Panc1 (cell line): ENCODE measurements at regions not wholly inside any gene's neighbourhood (a gene's known extent, or its start where the extent isn't known, plus 50 kb on each side); places are given as distances from the start of the nearest gene placed in this dataset.

Source experiments
- ATAC-seq: fragments of 200-7000 bp; cut with Tn5 transposase; 2 replicates; pipeline ENCODE4 v1.9.1; 2020; ENCODE audit warnings: mild to moderate bottlenecking, moderate library complexity
- BruUV-seq: library from RNA; stranded (reverse); fragments of 400-500 nt; replicated peaks from 2 replicates; lab custom pipeline; 2021; lab: Mats Ljungman, UMichigan
- CTCF ChIA-PET: fragments of 300-600 bp; sonication (Branson Sonifier 250); formaldehyde crosslinking; loops from one replicate; lab custom pipeline; 2022; ENCODE audit warnings: antibody characterized with exemption; lab: Charles Lee
- POLR2A ChIA-PET: fragments of 300-600 bp; sonication (Branson Sonifier 250); formaldehyde crosslinking; loops from one replicate; lab custom pipeline; 2022; ENCODE audit warnings: antibody characterized with exemption; lab: Charles Lee
- DNase-seq: peaks from one replicate; pipeline ENCODE4 v3.0.0-alpha.2; 2010; ENCODE audit warnings: low read depth, low spot score
- H3K27ac ChIP-seq: 2 replicates; pipeline ENCODE4 v1.5.1; 2011; ENCODE audit warnings: mild to moderate bottlenecking, low read length, inconsistent platforms
- H3K27me3 ChIP-seq: fragments of 200-500 bp; sonication (Bioruptor generic); 2 replicates; pipeline ENCODE4 v1.6.0; 2014; ENCODE audit warnings: low read length, inconsistent platforms; ENCODE audit not compliant: control insufficient read depth, insufficient read depth
- H3K36me3 ChIP-seq: fragments of 200-500 bp; sonication (Bioruptor generic); 2 replicates; pipeline ENCODE4 v1.5.1; 2014; ENCODE audit warnings: inconsistent platforms, mild to moderate bottlenecking, low read length, moderate library complexity; ENCODE audit not compliant: control insufficient read depth, insufficient read depth
- H3K4me1 ChIP-seq: 2 replicates; pipeline ENCODE4 v1.5.1; 2011; ENCODE audit warnings: inconsistent platforms, mild to moderate bottlenecking, low read length, moderate library complexity; ENCODE audit not compliant: control insufficient read depth, insufficient read depth
- H3K4me3 ChIP-seq, 2 experiments: 2 replicates each; pipeline ENCODE4 v1.5.1; 2011 to 2012; ENCODE audit warnings: low read depth in 2 of 2, low read length in 2 of 2, mild to moderate bottlenecking in 2 of 2, inconsistent platforms in 1 of 2, moderate library complexity in 1 of 2
- H3K9me3 ChIP-seq: fragments of 200-500 bp; sonication (Bioruptor generic); 2 replicates; pipeline ENCODE4 v1.5.1; 2014; ENCODE audit warnings: low read depth, mild to moderate bottlenecking, inconsistent platforms, low read length, moderate library complexity; ENCODE audit not compliant: control insufficient read depth, insufficient read depth
- POLR2AphosphoS5 ChIP-seq: IDR thresholded peaks from 2 replicates; pipeline ENCODE4 v1.6.1; 2012; ENCODE audit warnings: mild to moderate bottlenecking, low read depth, low read length, moderate library complexity
- SIN3A ChIP-seq: IDR thresholded peaks from 2 replicates; pipeline ENCODE4 v1.6.1; 2012; ENCODE audit warnings: low read depth, mild to moderate bottlenecking, low read length, moderate library complexity, borderline replicate concordance; ENCODE audit not compliant: insufficient read depth
- TCF7L2 ChIP-seq: IDR thresholded peaks from 2 replicates; pipeline ENCODE4 v1.6.1; 2011; ENCODE audit warnings: mild to moderate bottlenecking, low read depth, low read length, inconsistent platforms
- in situ Hi-C: cut with HindIII; loops from 2 replicates; pipeline ENCODE4 v1.10.0; 2016; ENCODE audit warnings: low sequenced_read_pairs, low pct_unique_long_range_greater_than_20kb
- intact Hi-C: fragments of 100-400 bp; cut with micrococcal nuclease; formaldehyde crosslinking; loops from one replicate; pipeline ENCODE4 v1.10.0; 2022; ENCODE audit not compliant: unreplicated experiment
- TF ChIP-seq, protein P1 (sequence below): fragments of 450-650 bp; IDR thresholded peaks from 2 replicates; pipeline ENCODE4 v1.5.1; 2017; ENCODE audit warnings: mild to moderate bottlenecking
- TF ChIP-seq, protein P2 (sequence below), 2 experiments: IDR thresholded peaks; 2 replicates each; pipeline ENCODE4 v1.6.1; 2011 to 2012; ENCODE audit warnings: low read depth in 2 of 2, control low read depth in 1 of 2, low read length in 1 of 2, mild to moderate bottlenecking in 1 of 2, moderate library complexity in 1 of 2; ENCODE audit not compliant: insufficient read depth in 1 of 2

DNA sequence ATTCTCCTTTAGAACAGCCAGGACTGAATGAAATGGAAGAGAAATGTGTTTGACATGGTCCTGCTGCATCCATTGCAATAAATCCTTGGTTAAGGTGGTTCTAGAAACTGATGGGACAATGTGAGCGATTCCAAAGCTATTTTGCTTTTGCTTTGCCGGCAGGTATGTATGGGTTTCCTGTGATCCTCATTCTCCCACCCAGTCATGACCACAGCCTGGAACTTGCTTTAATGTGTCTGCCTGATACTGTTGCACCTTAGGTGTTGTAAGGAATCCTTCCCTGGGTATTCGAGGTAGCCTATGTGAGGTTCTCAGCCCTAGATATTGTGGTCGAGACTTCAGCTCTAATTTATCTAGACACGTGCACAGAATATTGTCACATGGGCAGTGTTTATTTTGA is 86.1 kb downstream of the ZNF518B start:
- H3K9me3 ChIP-seq, result no peaks in the 10 kb centered on the region
- no peak overlapping the region for H3K4me3 ChIP-seq
- H3K36me3 ChIP-seq, result no peaks in the 10 kb centered on the region
- H3K27ac ChIP-seq, result no peak overlapping the region
- DNase-seq, result no peak
- TF ChIP-seq, protein P1, sequence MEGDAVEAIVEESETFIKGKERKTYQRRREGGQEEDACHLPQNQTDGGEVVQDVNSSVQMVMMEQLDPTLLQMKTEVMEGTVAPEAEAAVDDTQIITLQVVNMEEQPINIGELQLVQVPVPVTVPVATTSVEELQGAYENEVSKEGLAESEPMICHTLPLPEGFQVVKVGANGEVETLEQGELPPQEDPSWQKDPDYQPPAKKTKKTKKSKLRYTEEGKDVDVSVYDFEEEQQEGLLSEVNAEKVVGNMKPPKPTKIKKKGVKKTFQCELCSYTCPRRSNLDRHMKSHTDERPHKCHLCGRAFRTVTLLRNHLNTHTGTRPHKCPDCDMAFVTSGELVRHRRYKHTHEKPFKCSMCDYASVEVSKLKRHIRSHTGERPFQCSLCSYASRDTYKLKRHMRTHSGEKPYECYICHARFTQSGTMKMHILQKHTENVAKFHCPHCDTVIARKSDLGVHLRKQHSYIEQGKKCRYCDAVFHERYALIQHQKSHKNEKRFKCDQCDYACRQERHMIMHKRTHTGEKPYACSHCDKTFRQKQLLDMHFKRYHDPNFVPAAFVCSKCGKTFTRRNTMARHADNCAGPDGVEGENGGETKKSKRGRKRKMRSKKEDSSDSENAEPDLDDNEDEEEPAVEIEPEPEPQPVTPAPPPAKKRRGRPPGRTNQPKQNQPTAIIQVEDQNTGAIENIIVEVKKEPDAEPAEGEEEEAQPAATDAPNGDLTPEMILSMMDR, result no peak
- TF ChIP-seq, protein P2, sequence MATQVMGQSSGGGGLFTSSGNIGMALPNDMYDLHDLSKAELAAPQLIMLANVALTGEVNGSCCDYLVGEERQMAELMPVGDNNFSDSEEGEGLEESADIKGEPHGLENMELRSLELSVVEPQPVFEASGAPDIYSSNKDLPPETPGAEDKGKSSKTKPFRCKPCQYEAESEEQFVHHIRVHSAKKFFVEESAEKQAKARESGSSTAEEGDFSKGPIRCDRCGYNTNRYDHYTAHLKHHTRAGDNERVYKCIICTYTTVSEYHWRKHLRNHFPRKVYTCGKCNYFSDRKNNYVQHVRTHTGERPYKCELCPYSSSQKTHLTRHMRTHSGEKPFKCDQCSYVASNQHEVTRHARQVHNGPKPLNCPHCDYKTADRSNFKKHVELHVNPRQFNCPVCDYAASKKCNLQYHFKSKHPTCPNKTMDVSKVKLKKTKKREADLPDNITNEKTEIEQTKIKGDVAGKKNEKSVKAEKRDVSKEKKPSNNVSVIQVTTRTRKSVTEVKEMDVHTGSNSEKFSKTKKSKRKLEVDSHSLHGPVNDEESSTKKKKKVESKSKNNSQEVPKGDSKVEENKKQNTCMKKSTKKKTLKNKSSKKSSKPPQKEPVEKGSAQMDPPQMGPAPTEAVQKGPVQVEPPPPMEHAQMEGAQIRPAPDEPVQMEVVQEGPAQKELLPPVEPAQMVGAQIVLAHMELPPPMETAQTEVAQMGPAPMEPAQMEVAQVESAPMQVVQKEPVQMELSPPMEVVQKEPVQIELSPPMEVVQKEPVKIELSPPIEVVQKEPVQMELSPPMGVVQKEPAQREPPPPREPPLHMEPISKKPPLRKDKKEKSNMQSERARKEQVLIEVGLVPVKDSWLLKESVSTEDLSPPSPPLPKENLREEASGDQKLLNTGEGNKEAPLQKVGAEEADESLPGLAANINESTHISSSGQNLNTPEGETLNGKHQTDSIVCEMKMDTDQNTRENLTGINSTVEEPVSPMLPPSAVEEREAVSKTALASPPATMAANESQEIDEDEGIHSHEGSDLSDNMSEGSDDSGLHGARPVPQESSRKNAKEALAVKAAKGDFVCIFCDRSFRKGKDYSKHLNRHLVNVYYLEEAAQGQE (IDR thresholded peaks at IDR 0.05; ENCODE audit: insufficient read depth in 1 of 2, low read depth in 2 of 2, low read length in 1 of 2), result no peak
- TF ChIP-seq SIN3A (no peak), POLR2AphosphoS5 (no peak), TCF7L2 (no peak)
- intact Hi-C loops, result no loop called here
- ChIA-PET CTCF (no interaction called here), POLR2A (no interaction called here)
- no peaks in the 10 kb centered on the region; the same call in 1 of the 2 replicates for H3K27me3 ChIP-seq
- no peak for ATAC-seq
- BruUV-seq, result no TSS peak
- H3K4me1 ChIP-seq, result no peaks in the 10 kb centered on the region
- in situ Hi-C loops, result no loop called here

DNA sequence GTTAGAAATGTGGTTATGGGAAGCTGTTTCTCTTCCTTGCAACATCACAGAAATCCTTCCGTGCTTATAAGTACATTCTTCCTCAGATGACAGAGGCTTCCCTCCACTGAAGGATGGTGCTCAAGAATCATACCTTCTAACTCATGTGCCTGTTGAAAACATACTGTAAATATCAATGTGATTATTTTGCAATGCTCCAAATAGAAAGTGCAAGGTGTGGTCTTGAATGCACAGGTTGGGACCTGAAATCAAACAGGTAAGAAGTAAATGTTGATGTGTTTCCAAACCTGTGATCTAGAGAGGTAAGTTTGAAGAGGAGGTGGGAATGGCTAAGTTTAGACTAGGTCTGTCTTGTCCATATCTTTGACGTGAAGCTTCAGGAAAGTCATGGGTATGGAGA is 87.7 kb downstream of the ZNF518B start:
- no TSS peak for BruUV-seq
- intact Hi-C loops, result no loop called here
- H3K27me3 ChIP-seq, result no peaks in the 10 kb centered on the region
- H3K36me3 ChIP-seq, result no peaks in the 10 kb centered on the region
- H3K27ac ChIP-seq, result no peak overlapping the region
- H3K4me3 ChIP-seq, result no peak overlapping the region
- DNase-seq, result no peak
- H3K4me1 ChIP-seq, result no peaks in the 10 kb centered on the region
- TF ChIP-seq, protein P2 (IDR thresholded peaks at IDR 0.05; ENCODE audit: insufficient read depth in 1 of 2, low read depth in 2 of 2, low read length in 1 of 2), result no peak
- TF ChIP-seq SIN3A, result no peak
- TF ChIP-seq TCF7L2, result no peak
- no peak for TF ChIP-seq POLR2AphosphoS5
- TF ChIP-seq, protein P1, result no peak
- no peak for ATAC-seq
- ChIA-PET CTCF (no interaction called here), POLR2A (no interaction called here)
- H3K9me3 ChIP-seq, result no peaks in the 10 kb centered on the region
- in situ Hi-C loops, result no loop called here
